ENCODE measurements at regions not wholly inside any gene's neighbourhood (a gene's known extent, or its start where the extent isn't known, plus 50 kb on each side); places are given as distances from the start of the nearest gene placed in this dataset.
"Not testable (repeated sequence)": the region's sequence is repeated elsewhere in the genome, so short reads cannot be mapped to it uniquely, and the experiment has no call there.

GRCh38 chr4:9532134-9532862, 88.1 kb downstream of the DEFB131A start:
- not testable (repeated sequence) for H3K27ac ChIP-seq (ENCODE audit: low read depth, low read length, poor library complexity, severe bottlenecking); H4K20me1 ChIP-seq (ENCODE audit: insufficient read depth, low read length); H3K27me3 ChIP-seq (ENCODE audit: insufficient read depth, low read length); H3K9ac ChIP-seq (ENCODE audit: low read length); H3K36me3 ChIP-seq (ENCODE audit: insufficient read depth, low read length); H3K4me1 ChIP-seq (ENCODE audit: insufficient read depth, low read length, severe bottlenecking); H2AFZ ChIP-seq (ENCODE audit: low read length); H3K9me2 ChIP-seq (ENCODE audit: low read depth, low read length); H3K9me3 ChIP-seq (ENCODE audit: low read length); H3F3A ChIP-seq (ENCODE audit: insufficient read depth, low read length); H3K79me2 ChIP-seq (ENCODE audit: insufficient read depth, low read length)
- peak overlapping the region; percentile 29 for H3K4me3 ChIP-seq (ENCODE audit: low read depth, low read length, poor library complexity, severe bottlenecking)
- 0 out of 2 replicates have a peak, but pooled peaks have one; percentile 14 for TF ChIP-seq CTCF (IDR thresholded peaks at IDR 0.05; ENCODE audit: low read length)
- peak overlapping the region; percentile 47 for H3K4me2 ChIP-seq (ENCODE audit: low read length)

DNA sequence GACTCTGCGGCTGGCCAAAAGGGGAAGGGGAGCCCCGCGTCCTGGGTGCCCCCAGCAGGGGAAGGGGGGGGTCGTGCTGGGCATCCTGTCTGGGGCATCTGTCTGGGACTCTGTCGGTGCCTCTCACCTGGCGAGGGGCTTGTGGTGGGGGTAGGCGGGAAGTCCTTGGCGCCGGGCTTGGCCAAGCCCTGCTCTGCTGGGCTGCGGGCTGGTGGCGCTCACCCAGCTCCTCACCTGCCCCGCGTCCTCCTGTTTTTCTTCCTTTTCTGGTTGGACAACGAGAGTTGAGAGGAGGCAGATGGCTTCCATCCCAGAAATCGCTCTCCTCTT, 88.6 kb downstream of the DEFB131A start:
- H3F3A ChIP-seq (ENCODE audit: insufficient read depth, low read length); H3K9ac ChIP-seq (ENCODE audit: low read length); H3K9me2 ChIP-seq (ENCODE audit: low read depth, low read length); H3K27me3 ChIP-seq (ENCODE audit: insufficient read depth, low read length); H3K27ac ChIP-seq (ENCODE audit: low read depth, low read length, poor library complexity, severe bottlenecking); H3K4me1 ChIP-seq (ENCODE audit: insufficient read depth, low read length, severe bottlenecking); H3K9me3 ChIP-seq (ENCODE audit: low read length); H2AFZ ChIP-seq (ENCODE audit: low read length); H3K79me2 ChIP-seq (ENCODE audit: insufficient read depth, low read length); H4K20me1 ChIP-seq (ENCODE audit: insufficient read depth, low read length); H3K4me3 ChIP-seq (ENCODE audit: low read depth, low read length, poor library complexity, severe bottlenecking); H3K36me3 ChIP-seq (ENCODE audit: insufficient read depth, low read length); H3K4me2 ChIP-seq (ENCODE audit: low read length): not testable (repeated sequence)

DNA sequence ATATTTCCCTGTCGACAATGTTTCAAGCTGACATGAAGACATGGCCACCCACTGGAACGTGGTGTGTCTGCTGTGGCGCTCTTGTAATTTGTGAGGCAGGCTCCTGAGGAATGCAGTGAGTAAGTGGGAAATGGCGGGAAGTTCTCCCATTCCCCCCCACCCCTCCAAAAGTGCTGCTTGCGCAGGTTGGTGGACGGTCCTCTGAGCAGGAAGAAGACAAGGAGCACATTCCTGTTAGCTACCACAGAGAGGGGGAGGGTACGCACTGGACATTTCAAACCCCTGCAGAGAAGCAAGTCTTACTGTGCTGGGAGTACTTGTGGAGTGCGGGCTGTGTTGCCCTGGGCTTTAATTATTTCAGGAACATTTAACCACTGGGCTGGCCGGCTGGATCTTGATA, 92.9 kb downstream of the DEFB131A start:
- not testable (repeated sequence) for H3K4me2 ChIP-seq (ENCODE audit: low read length); H3F3A ChIP-seq (ENCODE audit: insufficient read depth, low read length); H3K4me3 ChIP-seq (ENCODE audit: low read depth, low read length, poor library complexity, severe bottlenecking); H3K9me3 ChIP-seq (ENCODE audit: low read length); H3K79me2 ChIP-seq (ENCODE audit: insufficient read depth, low read length); H3K36me3 ChIP-seq (ENCODE audit: insufficient read depth, low read length); H3K9ac ChIP-seq (ENCODE audit: low read length); H3K4me1 ChIP-seq (ENCODE audit: insufficient read depth, low read length, severe bottlenecking); H3K27ac ChIP-seq (ENCODE audit: low read depth, low read length, poor library complexity, severe bottlenecking); H3K9me2 ChIP-seq (ENCODE audit: low read depth, low read length); H3K27me3 ChIP-seq (ENCODE audit: insufficient read depth, low read length); H4K20me1 ChIP-seq (ENCODE audit: insufficient read depth, low read length); H2AFZ ChIP-seq (ENCODE audit: low read length)

DNA sequence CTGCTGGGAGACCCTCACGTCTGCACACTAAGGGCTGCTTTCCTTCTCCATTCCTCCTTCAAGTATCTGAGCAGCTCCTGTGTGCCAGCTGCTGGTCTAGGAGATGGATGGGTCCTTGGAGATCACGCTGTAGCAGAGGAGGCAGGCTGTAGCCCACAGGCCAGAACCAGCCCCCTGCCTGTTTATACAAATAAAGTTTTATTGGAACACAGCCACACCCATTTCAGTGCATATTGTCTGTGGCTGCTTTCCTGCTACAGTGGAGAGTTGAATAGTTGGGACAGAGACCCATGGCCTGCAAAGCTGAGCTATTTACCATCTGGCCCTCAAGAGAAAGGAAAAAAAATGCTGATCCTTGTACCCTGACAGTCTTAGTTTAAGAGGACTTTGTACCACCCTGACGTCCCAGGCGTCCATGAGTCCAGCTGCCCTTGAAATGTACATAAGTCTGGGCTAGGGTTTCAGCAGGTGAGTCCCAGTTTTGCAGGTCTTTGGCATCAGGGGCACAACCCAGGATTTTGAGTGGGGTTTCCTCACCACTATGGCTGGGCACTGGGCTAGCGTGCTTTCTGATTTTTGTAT, 95.8 kb downstream of the DEFB131A start:
- not testable (repeated sequence) for H3K9me2 ChIP-seq (ENCODE audit: low read depth, low read length); H2AFZ ChIP-seq (ENCODE audit: low read length); H3K9me3 ChIP-seq (ENCODE audit: low read length); H4K20me1 ChIP-seq (ENCODE audit: insufficient read depth, low read length); H3K4me2 ChIP-seq (ENCODE audit: low read length); H3F3A ChIP-seq (ENCODE audit: insufficient read depth, low read length); H3K9ac ChIP-seq (ENCODE audit: low read length); H3K27me3 ChIP-seq (ENCODE audit: insufficient read depth, low read length); H3K79me2 ChIP-seq (ENCODE audit: insufficient read depth, low read length); H3K36me3 ChIP-seq (ENCODE audit: insufficient read depth, low read length); H3K27ac ChIP-seq (ENCODE audit: low read depth, low read length, poor library complexity, severe bottlenecking); H3K4me3 ChIP-seq (ENCODE audit: low read depth, low read length, poor library complexity, severe bottlenecking); H3K4me1 ChIP-seq (ENCODE audit: insufficient read depth, low read length, severe bottlenecking)

- H3K27ac ChIP-seq (ENCODE audit: low read depth, low read length, poor library complexity, severe bottlenecking); H3K4me3 ChIP-seq (ENCODE audit: low read depth, low read length, poor library complexity, severe bottlenecking); H3K9me3 ChIP-seq (ENCODE audit: low read length); H3F3A ChIP-seq (ENCODE audit: insufficient read depth, low read length); H3K4me1 ChIP-seq (ENCODE audit: insufficient read depth, low read length, severe bottlenecking); H3K36me3 ChIP-seq (ENCODE audit: insufficient read depth, low read length); H3K27me3 ChIP-seq (ENCODE audit: insufficient read depth, low read length); H3K9me2 ChIP-seq (ENCODE audit: low read depth, low read length); H3K9ac ChIP-seq (ENCODE audit: low read length); H2AFZ ChIP-seq (ENCODE audit: low read length); H3K79me2 ChIP-seq (ENCODE audit: insufficient read depth, low read length); H4K20me1 ChIP-seq (ENCODE audit: insufficient read depth, low read length); H3K4me2 ChIP-seq (ENCODE audit: low read length): not testable (repeated sequence)
Observed at GRCh38 chr4:9541388-9541915, 97.2 kb downstream of the DEFB131A start.

DNA sequence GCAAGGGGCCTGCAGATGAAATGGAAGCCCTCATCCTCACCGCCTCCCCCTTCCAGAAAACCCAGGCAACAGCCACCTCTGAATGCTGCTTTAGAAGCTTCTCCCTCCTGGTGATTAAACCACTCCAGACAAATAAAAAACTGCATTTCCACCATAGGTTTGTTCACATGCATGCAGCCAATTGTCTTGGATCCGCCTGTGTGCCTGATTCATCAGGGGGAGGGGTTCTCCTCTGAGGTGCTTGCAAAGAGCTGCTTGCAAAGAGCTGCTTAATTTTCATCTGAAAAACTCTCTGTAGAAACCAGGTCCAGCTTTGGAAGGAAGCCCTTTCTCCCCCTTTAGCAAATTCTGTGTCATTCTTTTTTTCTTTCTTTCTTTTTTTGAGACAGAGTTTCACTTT, 100.6 kb downstream of the DEFB131A start:
- not testable (repeated sequence) for H2AFZ ChIP-seq (ENCODE audit: low read length); H3K27me3 ChIP-seq (ENCODE audit: insufficient read depth, low read length); H3K9ac ChIP-seq (ENCODE audit: low read length); H3K4me2 ChIP-seq (ENCODE audit: low read length); H3K36me3 ChIP-seq (ENCODE audit: insufficient read depth, low read length); H3K27ac ChIP-seq (ENCODE audit: low read depth, low read length, poor library complexity, severe bottlenecking); H3K9me2 ChIP-seq (ENCODE audit: low read depth, low read length); H3K9me3 ChIP-seq (ENCODE audit: low read length); H3K4me1 ChIP-seq (ENCODE audit: insufficient read depth, low read length, severe bottlenecking); H3K79me2 ChIP-seq (ENCODE audit: insufficient read depth, low read length); H4K20me1 ChIP-seq (ENCODE audit: insufficient read depth, low read length); H3K4me3 ChIP-seq (ENCODE audit: low read depth, low read length, poor library complexity, severe bottlenecking); H3F3A ChIP-seq (ENCODE audit: insufficient read depth, low read length)

DNA sequence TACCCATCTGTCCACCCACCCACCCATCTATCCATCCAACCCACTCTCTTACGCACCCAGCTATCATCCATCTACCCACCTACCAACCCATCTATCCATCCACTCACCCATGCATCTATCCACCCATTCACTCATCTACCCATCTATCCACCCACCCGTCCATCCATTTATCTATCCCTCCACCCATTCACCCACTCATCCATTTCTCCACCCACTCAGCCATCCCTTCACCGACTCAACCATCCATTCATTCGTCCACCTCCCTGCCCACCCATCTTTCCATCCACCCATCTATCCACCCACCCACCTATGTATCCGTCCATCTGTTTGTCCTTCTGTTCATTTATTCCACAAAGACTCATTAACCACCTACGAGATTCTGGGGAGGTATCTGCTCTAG, 103.3 kb downstream of the DEFB131A start:
- H3K79me2 ChIP-seq (ENCODE audit: insufficient read depth, low read length); H3F3A ChIP-seq (ENCODE audit: insufficient read depth, low read length); H4K20me1 ChIP-seq (ENCODE audit: insufficient read depth, low read length); H3K9ac ChIP-seq (ENCODE audit: low read length); H3K27ac ChIP-seq (ENCODE audit: low read depth, low read length, poor library complexity, severe bottlenecking); H3K4me3 ChIP-seq (ENCODE audit: low read depth, low read length, poor library complexity, severe bottlenecking); H3K9me3 ChIP-seq (ENCODE audit: low read length); H3K36me3 ChIP-seq (ENCODE audit: insufficient read depth, low read length); H3K4me2 ChIP-seq (ENCODE audit: low read length); H3K27me3 ChIP-seq (ENCODE audit: insufficient read depth, low read length); H2AFZ ChIP-seq (ENCODE audit: low read length); H3K4me1 ChIP-seq (ENCODE audit: insufficient read depth, low read length, severe bottlenecking); H3K9me2 ChIP-seq (ENCODE audit: low read depth, low read length): not testable (repeated sequence)

Measured in OCI-LY1 (cell line).